H1 (cell line): ENCODE measurements at regions not wholly inside any gene's neighbourhood (a gene's known extent, or its start where the extent isn't known, plus 50 kb on each side); places are given as distances from the start of the nearest gene placed in this dataset.

Experiments
- ATF2 ChIP-seq: IDR thresholded peaks from 2 replicates; pipeline ENCODE4 v1.6.1; 2012; ENCODE audit warnings: low read length, inconsistent platforms
- ATF3 ChIP-seq: IDR thresholded peaks from 2 replicates; pipeline ENCODE4 v1.6.1; 2011; ENCODE audit warnings: low read depth, mild to moderate bottlenecking, low read length; ENCODE audit not compliant: insufficient read depth
- CHD1 ChIP-seq: IDR thresholded peaks from 2 replicates; pipeline ENCODE4 v1.6.1; 2012; ENCODE audit warnings: low read depth, low read length, improper control_type of control experiment
- CHD7 ChIP-seq: fragments of 300-600 bp; sonication (generic); IDR thresholded peaks from 2 replicates; pipeline ENCODE4 v1.7.1; 2012; ENCODE audit warnings: low read length, moderate library complexity, mild to moderate bottlenecking, inconsistent platforms; ENCODE audit not compliant: insufficient replicate concordance
- SIN3A ChIP-seq, 2 experiments: IDR thresholded peaks in 1 of 2; conservative IDR thresholded peaks in 1 of 2; 2 replicates each; pipeline ENCODE4 v1.6.1; 2011 to 2012; ENCODE audit warnings: low read length in 2 of 2, improper control_type of control experiment in 1 of 2, low read depth in 1 of 2, mild to moderate bottlenecking in 1 of 2

GRCh38 chr11:42171046-42171445 lies 711.6 kb upstream of the LRRC4C start (continued):
- TF ChIP-seq CHD7, result no peak
- no peak for TF ChIP-seq ATF2
- TF ChIP-seq SIN3A (conservative IDR thresholded peaks at IDR 0.05 in 1 of 2, IDR thresholded peaks at IDR 0.05 in 1 of 2; ENCODE audit: low read depth in 1 of 2, low read length in 2 of 2), result no peak
- no peak for TF ChIP-seq CHD1
- no peak for TF ChIP-seq ATF3
- TF ChIP-seq, all 59 proteins: peak for 0
